ENCODE measurements at regions not wholly inside any gene's neighbourhood (a gene's known extent, or its start where the extent isn't known, plus 50 kb on each side); places are given as distances from the start of the nearest gene placed in this dataset.

GRCh38 chr4:155505321-155505720 is 128.6 kb upstream of the MAP9 start:
- no peaks in the 10 kb centered on the region for H3K36me3 ChIP-seq (ENCODE audit: insufficient read depth, low read depth, low read length)
- H3K27ac ChIP-seq (ENCODE audit: low read length): no peak overlapping the region
- H3K4me1 ChIP-seq (ENCODE audit: insufficient read depth, low read length): peaks cover 7% of the 10 kb centered on the region; the same call in 1 of the 2 replicates
- H3K27me3 ChIP-seq (ENCODE audit: insufficient read depth, low read length): no peaks in the 10 kb centered on the region
- no peaks in the 10 kb centered on the region for H3K9me3 ChIP-seq (ENCODE audit: insufficient read depth, low read depth, low read length)
- H3K4me3 ChIP-seq (ENCODE audit: low read length): no peak overlapping the region
- no peak overlapping the region for H3K9ac ChIP-seq (ENCODE audit: low read depth, low read length)

DNA sequence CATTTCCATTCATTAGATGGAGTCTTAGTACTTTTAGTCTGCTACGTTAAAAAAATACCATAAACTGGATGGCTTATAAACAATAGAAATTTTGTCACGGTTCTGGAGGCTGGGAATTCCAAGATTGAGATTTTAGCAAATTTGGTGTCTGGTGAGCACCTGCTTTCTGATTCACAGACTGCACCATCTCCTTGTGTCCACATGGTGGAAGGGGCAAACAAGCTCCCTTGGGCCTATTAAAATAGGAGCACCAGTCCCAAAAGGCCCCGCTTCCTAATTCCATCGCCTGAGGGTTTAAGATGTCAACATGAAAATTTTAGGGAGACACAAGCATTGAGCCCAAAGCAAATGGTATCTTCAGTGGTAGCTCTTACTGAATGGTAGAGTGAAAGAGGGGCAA is 120.5 kb upstream of the MAP9 start:
- H3K27me3 ChIP-seq (ENCODE audit: insufficient read depth, low read length): no peaks in the 10 kb centered on the region
- no peaks in the 10 kb centered on the region for H3K36me3 ChIP-seq (ENCODE audit: insufficient read depth, low read depth, low read length)
- H3K27ac ChIP-seq (ENCODE audit: low read length): no peak overlapping the region
- no peaks in the 10 kb centered on the region for H3K9me3 ChIP-seq (ENCODE audit: insufficient read depth, low read depth, low read length)
- H3K4me1 ChIP-seq (ENCODE audit: insufficient read depth, low read length): no peaks in the 10 kb centered on the region
- no peak overlapping the region for H3K4me3 ChIP-seq (ENCODE audit: low read length)
- no peak overlapping the region for H3K9ac ChIP-seq (ENCODE audit: low read depth, low read length)

DNA sequence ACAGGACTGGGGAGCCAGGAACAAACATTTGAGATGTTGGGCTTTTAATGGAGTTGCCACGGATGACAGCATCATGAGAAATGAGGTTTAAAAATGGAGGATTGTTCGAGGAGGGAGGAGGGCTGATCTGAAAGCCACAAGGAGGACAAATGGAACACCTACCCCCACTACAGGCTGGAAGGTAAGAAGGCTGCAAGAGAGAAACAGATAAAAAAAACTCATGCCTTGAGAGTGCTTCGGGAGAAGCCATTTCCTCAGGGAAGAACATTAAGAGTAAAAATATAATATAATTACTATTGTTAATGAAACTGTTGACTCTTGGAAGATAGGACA is 119.5 kb upstream of the MAP9 start:
- H3K27me3 ChIP-seq (ENCODE audit: insufficient read depth, low read length): no peaks in the 10 kb centered on the region
- H3K27ac ChIP-seq (ENCODE audit: low read length): no peak overlapping the region
- no peaks in the 10 kb centered on the region for H3K4me1 ChIP-seq (ENCODE audit: insufficient read depth, low read length)
- no peak overlapping the region for H3K4me3 ChIP-seq (ENCODE audit: low read length)
- no peak overlapping the region for H3K9ac ChIP-seq (ENCODE audit: low read depth, low read length)
- no peaks in the 10 kb centered on the region for H3K9me3 ChIP-seq (ENCODE audit: insufficient read depth, low read depth, low read length)
- H3K36me3 ChIP-seq (ENCODE audit: insufficient read depth, low read depth, low read length): no peaks in the 10 kb centered on the region

- H3K9ac ChIP-seq (ENCODE audit: low read depth, low read length): no peak overlapping the region
- H3K27ac ChIP-seq (ENCODE audit: low read length): no peak overlapping the region
- H3K4me3 ChIP-seq (ENCODE audit: low read length): no peak overlapping the region
- H3K4me1 ChIP-seq (ENCODE audit: insufficient read depth, low read length): no peaks in the 10 kb centered on the region
- H3K9me3 ChIP-seq (ENCODE audit: insufficient read depth, low read depth, low read length): no peaks in the 10 kb centered on the region
- no peaks in the 10 kb centered on the region for H3K27me3 ChIP-seq (ENCODE audit: insufficient read depth, low read length)
- H3K36me3 ChIP-seq (ENCODE audit: insufficient read depth, low read depth, low read length): no peaks in the 10 kb centered on the region
These were observed 119.0 kb upstream of the MAP9 start for GRCh38 chr4:155495572-155496293.

DNA sequence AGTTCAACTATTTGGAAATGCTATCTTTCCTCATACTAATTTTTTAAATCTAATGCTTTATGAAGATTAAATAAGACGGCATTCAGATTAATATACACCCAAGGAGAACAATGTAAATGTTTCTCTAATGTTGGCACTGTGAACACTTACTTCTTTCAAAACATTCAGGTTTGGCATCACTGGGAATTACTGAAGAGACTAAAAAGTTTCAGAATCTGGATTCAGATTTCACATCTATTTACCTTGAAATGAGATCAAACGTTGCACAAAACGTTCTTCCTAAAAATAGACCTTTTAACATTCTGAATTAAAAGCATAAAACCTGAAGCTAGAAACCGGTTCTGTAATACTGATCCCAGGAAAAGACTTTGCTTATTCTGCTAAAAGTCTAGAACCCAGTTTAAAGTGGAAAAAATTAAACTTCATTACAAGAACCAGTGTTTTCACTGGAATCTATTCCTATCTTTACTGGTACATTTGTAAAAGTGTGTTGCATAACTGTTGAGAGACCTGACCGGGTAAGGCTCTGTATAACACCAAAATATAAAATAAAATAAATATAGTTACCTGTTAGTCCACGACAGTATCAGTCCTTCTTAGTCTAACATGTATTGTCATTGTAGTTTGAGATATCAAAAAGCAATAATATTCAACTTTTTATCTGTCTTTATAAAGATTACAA is 117.4 kb upstream of the MAP9 start:
- Histone ChIP-seq H3K4me3 (ENCODE audit: low read length) (no peak overlapping the region), H3K4me1 (ENCODE audit: insufficient read depth, low read length) (no peaks in the 10 kb centered on the region), H3K9ac (ENCODE audit: low read depth, low read length) (no peak overlapping the region), H3K27ac (ENCODE audit: low read length) (no peak overlapping the region), H3K27me3 (ENCODE audit: insufficient read depth, low read length) (no peaks in the 10 kb centered on the region), H3K36me3 (ENCODE audit: insufficient read depth, low read depth, low read length) (no peaks in the 10 kb centered on the region), H3K9me3 (ENCODE audit: insufficient read depth, low read depth, low read length) (no peaks in the 10 kb centered on the region)

DNA sequence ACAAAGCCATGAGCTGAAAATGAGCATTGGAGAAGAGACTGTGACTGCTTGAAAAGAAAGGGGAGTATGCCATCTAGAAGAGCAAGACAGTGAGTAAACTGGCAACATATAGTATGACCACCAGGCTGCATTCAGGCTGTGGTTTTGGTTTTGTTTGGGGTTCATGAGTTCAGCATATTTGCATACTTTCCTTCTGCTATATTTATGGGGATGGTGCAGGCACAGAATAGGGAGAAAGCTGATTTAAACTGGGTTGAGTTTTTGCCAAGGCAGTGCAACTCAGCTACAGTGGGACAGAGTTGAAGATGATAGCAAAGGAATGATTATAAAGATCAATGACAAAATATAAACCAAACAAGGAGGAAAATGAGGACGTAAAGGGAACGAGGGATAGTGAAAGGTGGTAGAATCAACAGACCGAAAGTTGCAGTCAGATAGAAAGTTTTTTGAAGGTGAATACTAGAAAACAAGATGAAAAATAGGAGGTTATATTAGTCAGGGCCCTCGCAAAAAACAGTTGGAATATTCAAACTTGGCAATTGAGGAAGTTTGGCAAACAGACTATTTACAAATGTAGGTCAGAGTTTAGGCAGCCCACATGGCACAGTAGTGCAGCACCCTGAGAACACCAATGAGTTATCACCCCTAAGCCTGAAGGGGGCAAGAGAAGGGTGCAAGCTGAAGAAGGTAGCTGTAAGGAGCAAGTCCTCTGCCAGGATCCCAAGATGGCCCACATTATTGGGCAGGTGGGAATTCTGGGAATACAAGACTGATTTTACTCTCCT is 114.8 kb upstream of the MAP9 start:
- Histone ChIP-seq H3K9me3 (ENCODE audit: insufficient read depth, low read depth, low read length) (no peaks in the 10 kb centered on the region), H3K36me3 (ENCODE audit: insufficient read depth, low read depth, low read length) (no peaks in the 10 kb centered on the region), H3K27me3 (ENCODE audit: insufficient read depth, low read length) (no peaks in the 10 kb centered on the region), H3K4me3 (ENCODE audit: low read length) (no peak overlapping the region), H3K27ac (ENCODE audit: low read length) (no peak overlapping the region), H3K4me1 (ENCODE audit: insufficient read depth, low read length) (no peaks in the 10 kb centered on the region), H3K9ac (ENCODE audit: low read depth, low read length) (no peak overlapping the region)

DNA sequence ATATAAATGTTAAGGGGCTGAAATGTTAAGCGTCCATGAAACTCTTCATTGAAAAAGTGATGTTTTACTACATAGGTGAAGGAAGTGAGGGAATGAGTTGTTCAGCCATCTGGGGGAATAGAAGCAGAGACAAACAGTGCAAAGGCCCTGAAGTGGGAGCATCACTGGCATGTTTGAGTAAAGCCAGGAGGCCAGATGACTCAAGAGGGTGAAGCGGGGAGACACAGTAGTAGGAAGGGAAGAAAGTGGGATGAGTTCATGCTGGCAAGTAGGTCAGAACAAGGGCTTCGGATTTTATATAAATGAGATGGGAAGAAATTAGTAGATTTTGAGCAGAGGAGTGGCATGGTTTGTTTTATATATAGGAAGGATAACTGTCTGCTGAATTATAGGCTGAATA is 112.5 kb upstream of the MAP9 start:
- Histone ChIP-seq H3K4me3 (ENCODE audit: low read length) (no peak overlapping the region), H3K4me1 (ENCODE audit: insufficient read depth, low read length) (no peaks in the 10 kb centered on the region)

DNA sequence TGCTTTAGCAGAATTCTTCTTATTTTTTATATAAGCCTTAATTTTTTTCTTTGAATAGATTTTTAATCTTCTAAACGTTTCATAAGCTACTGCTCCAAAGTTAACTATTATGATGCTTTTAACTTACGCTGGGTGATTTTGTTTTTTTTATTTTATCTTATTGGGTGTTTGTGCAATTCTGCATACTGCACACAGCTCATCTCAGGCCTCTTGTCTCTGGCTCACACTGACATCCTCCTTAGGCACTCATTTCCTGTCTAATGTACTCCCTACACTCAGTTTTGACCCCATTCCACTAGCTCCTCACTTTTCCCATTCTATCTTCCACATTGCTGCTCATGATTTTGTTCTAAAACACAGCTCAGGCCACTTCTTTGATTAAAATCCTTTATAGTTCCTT is 111.9 kb upstream of the MAP9 start:
- H3K36me3 ChIP-seq (ENCODE audit: insufficient read depth, low read depth, low read length): no peaks in the 10 kb centered on the region
- H3K4me3 ChIP-seq (ENCODE audit: low read length): no peak overlapping the region
- no peaks in the 10 kb centered on the region for H3K27me3 ChIP-seq (ENCODE audit: insufficient read depth, low read length)
- H3K9me3 ChIP-seq (ENCODE audit: insufficient read depth, low read depth, low read length): no peaks in the 10 kb centered on the region
- H3K9ac ChIP-seq (ENCODE audit: low read depth, low read length): no peak overlapping the region
- no peaks in the 10 kb centered on the region for H3K4me1 ChIP-seq (ENCODE audit: insufficient read depth, low read length)
- H3K27ac ChIP-seq (ENCODE audit: low read length): no peak overlapping the region

More for the DNA sequence above, 112.5 kb upstream of the MAP9 start:
- no peak overlapping the region for H3K27ac ChIP-seq (ENCODE audit: low read length)
- no peaks in the 10 kb centered on the region for H3K36me3 ChIP-seq (ENCODE audit: insufficient read depth, low read depth, low read length)
- no peaks in the 10 kb centered on the region for H3K27me3 ChIP-seq (ENCODE audit: insufficient read depth, low read length)
- H3K9ac ChIP-seq (ENCODE audit: low read depth, low read length): no peak overlapping the region
- H3K9me3 ChIP-seq (ENCODE audit: insufficient read depth, low read depth, low read length): no peaks in the 10 kb centered on the region

GRCh38 chr4:155487210-155487609 is 110.4 kb upstream of the MAP9 start:
- Histone ChIP-seq H3K27me3 (ENCODE audit: insufficient read depth, low read length) (no peaks in the 10 kb centered on the region), H3K9ac (ENCODE audit: low read depth, low read length) (no peak overlapping the region), H3K4me3 (ENCODE audit: low read length) (no peak overlapping the region), H3K4me1 (ENCODE audit: insufficient read depth, low read length) (no peaks in the 10 kb centered on the region), H3K27ac (ENCODE audit: low read length) (no peak overlapping the region), H3K9me3 (ENCODE audit: insufficient read depth, low read depth, low read length) (no peaks in the 10 kb centered on the region), H3K36me3 (ENCODE audit: insufficient read depth, low read depth, low read length) (no peaks in the 10 kb centered on the region)

- H3K27me3 ChIP-seq (ENCODE audit: insufficient read depth, low read length): no peaks in the 10 kb centered on the region
- H3K4me3 ChIP-seq (ENCODE audit: low read length): no peak overlapping the region
- no peaks in the 10 kb centered on the region for H3K4me1 ChIP-seq (ENCODE audit: insufficient read depth, low read length)
- H3K27ac ChIP-seq (ENCODE audit: low read length): no peak overlapping the region
- H3K36me3 ChIP-seq (ENCODE audit: insufficient read depth, low read depth, low read length): no peaks in the 10 kb centered on the region
- H3K9ac ChIP-seq (ENCODE audit: low read depth, low read length): no peak overlapping the region
- H3K9me3 ChIP-seq (ENCODE audit: insufficient read depth, low read depth, low read length): no peaks in the 10 kb centered on the region
These were observed 104.4 kb upstream of the MAP9 start for GRCh38 chr4:155481150-155481549.

- no peak overlapping the region for H3K9ac ChIP-seq (ENCODE audit: low read depth, low read length)
- H3K9me3 ChIP-seq (ENCODE audit: insufficient read depth, low read depth, low read length): no peaks in the 10 kb centered on the region
- H3K4me3 ChIP-seq (ENCODE audit: low read length): no peak overlapping the region
- no peaks in the 10 kb centered on the region for H3K4me1 ChIP-seq (ENCODE audit: insufficient read depth, low read length)
- H3K27ac ChIP-seq (ENCODE audit: low read length): no peak overlapping the region
- no peaks in the 10 kb centered on the region for H3K36me3 ChIP-seq (ENCODE audit: insufficient read depth, low read depth, low read length)
- H3K27me3 ChIP-seq (ENCODE audit: insufficient read depth, low read length): no peaks in the 10 kb centered on the region
These were observed 103.1 kb upstream of the MAP9 start for GRCh38 chr4:155479835-155480234.

GRCh38 chr4:155478336-155478835 is 101.6 kb upstream of the MAP9 start:
- no peaks in the 10 kb centered on the region for H3K4me1 ChIP-seq (ENCODE audit: insufficient read depth, low read length)
- no peaks in the 10 kb centered on the region for H3K9me3 ChIP-seq (ENCODE audit: insufficient read depth, low read depth, low read length)
- no peaks in the 10 kb centered on the region for H3K27me3 ChIP-seq (ENCODE audit: insufficient read depth, low read length)
- no peak overlapping the region for H3K27ac ChIP-seq (ENCODE audit: low read length)
- no peak overlapping the region for H3K9ac ChIP-seq (ENCODE audit: low read depth, low read length)
- no peaks in the 10 kb centered on the region for H3K36me3 ChIP-seq (ENCODE audit: insufficient read depth, low read depth, low read length)
- no peak overlapping the region for H3K4me3 ChIP-seq (ENCODE audit: low read length)
